ENCODE measurements at regions not wholly inside any gene's neighbourhood (a gene's known extent, or its start where the extent isn't known, plus 50 kb on each side); places are given as distances from the start of the nearest gene placed in this dataset.

GRCh38 chr2:223530811-223531210 lies 71.3 kb downstream of the SCG2 start:
- DNase-seq (ENCODE audit: low read depth): no peak
- H3K4me3 ChIP-seq (ENCODE audit: low read depth, low read length): no peak overlapping the region

GRCh38 chr2:223532161-223532560 lies 70.0 kb downstream of the SCG2 start:
- no peak for DNase-seq (ENCODE audit: low read depth)
- H3K4me3 ChIP-seq (ENCODE audit: low read depth, low read length): no peak overlapping the region

DNA sequence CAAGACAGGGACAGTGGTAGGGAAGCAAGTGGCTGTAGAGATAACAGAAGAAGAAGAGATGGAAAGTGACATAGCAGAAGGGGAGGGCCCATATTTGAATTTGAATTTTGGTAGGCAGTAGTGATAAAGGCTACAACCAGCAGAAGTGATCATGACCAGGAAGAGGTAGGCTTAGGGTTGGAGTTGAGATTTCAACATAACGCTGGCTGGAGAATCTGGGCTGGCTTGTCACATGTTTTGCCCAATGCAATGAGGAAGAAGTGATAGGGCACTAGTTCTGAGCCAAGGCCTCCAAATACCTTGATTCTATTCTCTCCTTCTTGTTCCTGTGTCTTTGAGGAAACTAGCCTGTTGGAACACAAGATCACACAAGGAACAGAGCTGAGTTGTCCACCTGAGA lies 69.4 kb downstream of the SCG2 start:
- H3K4me3 ChIP-seq (ENCODE audit: low read depth, low read length): no peak overlapping the region
- DNase-seq (ENCODE audit: low read depth): no peak

DNA sequence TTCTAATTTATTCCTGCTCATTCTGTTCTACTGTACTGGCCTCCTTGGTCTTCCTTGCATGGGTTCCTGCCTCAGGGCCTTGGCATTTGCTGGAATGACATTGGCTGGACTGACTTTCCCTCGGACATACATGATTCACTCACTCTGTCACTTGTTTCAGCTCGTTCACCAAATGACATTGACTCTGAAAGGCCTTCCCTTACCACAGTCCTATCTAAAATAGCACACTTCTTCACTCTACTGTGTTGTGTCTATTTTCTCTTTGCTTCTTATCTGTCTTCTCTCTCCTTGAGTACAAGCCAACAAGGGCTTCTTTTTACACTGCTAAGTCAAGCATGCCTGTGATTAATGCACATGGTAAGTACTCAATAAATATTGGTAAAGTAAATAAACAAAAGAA lies 65.6 kb downstream of the SCG2 start:
- no peak overlapping the region for H3K4me3 ChIP-seq (ENCODE audit: low read depth, low read length)
- no peak for DNase-seq (ENCODE audit: low read depth)

GRCh38 chr2:223537115-223537514 lies 65.0 kb downstream of the SCG2 start:
- no peak for DNase-seq (ENCODE audit: low read depth)
- no peak overlapping the region for H3K4me3 ChIP-seq (ENCODE audit: low read depth, low read length)

DNA sequence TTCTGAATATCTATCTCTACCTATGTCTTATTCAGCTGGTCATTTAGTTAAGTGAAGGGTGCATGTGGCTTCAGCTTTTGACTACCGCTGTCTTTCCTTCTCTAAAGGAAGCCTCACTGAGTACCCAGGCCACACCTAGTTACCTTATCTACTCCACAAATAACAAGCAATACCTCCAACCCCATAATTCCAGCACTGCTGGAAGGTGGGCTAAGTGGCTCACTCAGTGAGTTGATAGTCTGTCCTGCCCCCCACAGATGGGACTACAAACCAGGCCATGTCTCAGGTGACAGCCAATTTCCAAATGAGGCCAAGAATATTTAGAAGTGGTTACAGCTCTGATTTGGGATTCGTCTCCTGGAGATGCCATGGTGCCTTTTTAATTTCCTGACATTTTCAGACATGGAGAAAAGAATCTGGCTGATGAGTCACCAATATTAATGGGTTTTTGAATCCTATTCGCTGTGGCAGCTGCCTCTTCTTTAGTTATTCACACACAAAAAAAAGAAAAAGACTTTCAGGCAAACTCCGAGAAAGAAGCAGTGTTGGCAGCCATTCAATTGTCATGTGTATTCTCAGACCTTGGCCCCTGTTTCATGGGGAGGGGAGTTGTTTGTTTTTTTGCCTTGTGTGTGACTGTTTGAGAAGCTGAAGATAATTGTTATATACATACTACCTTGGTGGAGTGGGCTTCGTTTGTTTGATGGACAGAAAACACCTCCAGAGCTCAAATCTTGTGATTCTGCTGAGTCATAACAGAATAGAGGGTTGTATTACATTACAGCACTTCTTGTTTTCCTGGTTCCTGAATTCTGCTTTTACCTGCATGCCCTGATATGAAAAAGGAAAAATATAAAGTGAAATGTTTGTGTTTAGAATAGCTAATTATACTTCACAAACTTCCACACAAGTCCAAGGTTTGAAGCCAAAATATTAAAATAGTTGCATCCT lies 64.2 kb downstream of the SCG2 start:
- no peak for DNase-seq (ENCODE audit: low read depth)
- no peak overlapping the region for H3K4me3 ChIP-seq (ENCODE audit: low read depth, low read length)

- DNase-seq (ENCODE audit: low read depth): no peak
These were observed 63.2 kb downstream of the SCG2 start for GRCh38 chr2:223538920-223539440.

DNA sequence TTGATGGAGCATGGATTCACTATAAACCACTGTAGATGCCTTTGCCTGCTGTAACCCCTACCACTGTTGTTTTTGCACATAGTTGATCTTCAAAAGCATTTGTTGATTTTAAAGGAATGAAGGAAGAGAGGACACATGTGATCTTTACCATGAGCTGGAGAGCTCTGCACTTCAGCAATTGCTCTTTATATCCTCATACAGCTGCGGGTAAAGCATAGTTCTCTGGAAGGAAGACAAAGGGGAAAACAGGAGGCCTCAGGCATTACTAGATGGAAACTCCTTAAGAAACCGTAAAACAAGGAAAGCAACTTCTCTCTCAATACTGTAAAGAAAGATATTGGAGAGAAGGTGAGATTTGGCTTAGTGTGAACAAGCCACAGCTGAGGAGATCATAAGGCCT lies 60.6 kb downstream of the SCG2 start:
- no peak overlapping the region for H3K4me3 ChIP-seq (ENCODE audit: low read depth, low read length)
- DNase-seq (ENCODE audit: low read depth): no peak

More at GRCh38 chr2:223538920-223539440, 63.2 kb downstream of the SCG2 start:
- H3K4me3 ChIP-seq (ENCODE audit: low read depth, low read length): no peak overlapping the region

DNA sequence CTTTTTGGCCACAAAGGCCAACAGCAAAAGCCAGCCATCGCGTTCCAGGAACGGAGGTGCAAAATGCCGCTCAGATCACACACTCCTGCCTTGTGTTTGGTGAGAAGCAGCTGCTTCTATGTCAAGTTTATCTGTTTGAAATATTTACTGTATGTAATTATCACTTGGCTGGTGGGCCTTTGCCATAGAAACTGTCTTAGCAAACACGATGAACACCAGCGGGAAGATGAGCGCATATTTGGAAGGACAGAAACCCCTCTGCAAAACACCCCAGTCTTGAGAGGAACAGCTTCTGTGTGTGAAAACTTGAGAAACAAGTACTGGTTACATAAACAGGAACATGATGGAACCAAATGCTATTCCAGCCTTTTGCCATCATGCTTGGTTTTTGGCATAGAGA lies 59.7 kb downstream of the SCG2 start:
- no peak overlapping the region for H3K4me3 ChIP-seq (ENCODE audit: low read depth, low read length)
- no peak for DNase-seq (ENCODE audit: low read depth)

- H3K4me3 ChIP-seq (ENCODE audit: low read depth, low read length): no peak overlapping the region
- DNase-seq (ENCODE audit: low read depth): no peak
These were observed 56.8 kb downstream of the SCG2 start for GRCh38 chr2:223545406-223545805.

DNA sequence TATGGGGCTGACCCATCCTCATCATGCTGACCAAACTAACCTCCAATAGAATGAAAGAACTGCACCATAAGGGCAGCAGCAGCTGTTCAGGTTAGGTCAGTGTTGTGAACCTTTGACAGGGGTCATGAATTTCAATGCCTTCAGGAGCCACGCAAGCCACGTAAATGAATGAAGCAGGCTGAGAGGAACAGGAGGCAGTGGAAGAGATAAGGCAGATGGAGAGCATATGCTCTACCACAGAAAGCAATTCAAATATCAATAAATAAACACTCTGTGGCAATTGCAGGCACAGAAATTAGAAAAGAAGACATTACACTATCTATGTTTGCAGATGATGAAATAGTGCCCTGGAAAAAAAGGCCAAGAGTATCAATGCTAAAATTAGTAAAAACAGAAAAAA lies 56.3 kb downstream of the SCG2 start:
- no peak overlapping the region for H3K4me3 ChIP-seq (ENCODE audit: low read depth, low read length)
- no peak for DNase-seq (ENCODE audit: low read depth)

Data from skeletal muscle cell (primary cell).